ENCODE measurements at regions not wholly inside any gene's neighbourhood (a gene's known extent, or its start where the extent isn't known, plus 50 kb on each side); places are given as distances from the start of the nearest gene placed in this dataset.

DNA sequence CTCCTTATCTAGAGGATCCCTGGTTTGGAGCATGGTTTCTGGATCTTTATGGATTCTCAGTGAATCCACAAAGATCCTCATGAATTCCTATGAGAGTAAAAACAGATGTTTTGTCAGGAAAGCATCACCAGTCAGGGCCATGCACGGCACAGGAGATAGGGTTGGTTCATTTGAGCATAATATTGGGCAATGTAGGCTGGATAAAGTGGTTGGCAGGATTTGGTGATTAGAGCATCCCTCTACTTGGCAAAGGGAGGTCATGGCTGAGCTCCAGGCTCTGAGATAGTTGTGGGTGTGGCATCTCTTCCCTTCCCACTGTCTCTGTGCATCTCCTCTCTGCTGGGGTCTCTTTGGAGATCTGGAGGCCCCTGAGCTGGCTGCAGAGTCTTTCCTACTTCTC lies 149.8 kb downstream of the DACT1 start:
- TF ChIP-seq, protein P1, sequence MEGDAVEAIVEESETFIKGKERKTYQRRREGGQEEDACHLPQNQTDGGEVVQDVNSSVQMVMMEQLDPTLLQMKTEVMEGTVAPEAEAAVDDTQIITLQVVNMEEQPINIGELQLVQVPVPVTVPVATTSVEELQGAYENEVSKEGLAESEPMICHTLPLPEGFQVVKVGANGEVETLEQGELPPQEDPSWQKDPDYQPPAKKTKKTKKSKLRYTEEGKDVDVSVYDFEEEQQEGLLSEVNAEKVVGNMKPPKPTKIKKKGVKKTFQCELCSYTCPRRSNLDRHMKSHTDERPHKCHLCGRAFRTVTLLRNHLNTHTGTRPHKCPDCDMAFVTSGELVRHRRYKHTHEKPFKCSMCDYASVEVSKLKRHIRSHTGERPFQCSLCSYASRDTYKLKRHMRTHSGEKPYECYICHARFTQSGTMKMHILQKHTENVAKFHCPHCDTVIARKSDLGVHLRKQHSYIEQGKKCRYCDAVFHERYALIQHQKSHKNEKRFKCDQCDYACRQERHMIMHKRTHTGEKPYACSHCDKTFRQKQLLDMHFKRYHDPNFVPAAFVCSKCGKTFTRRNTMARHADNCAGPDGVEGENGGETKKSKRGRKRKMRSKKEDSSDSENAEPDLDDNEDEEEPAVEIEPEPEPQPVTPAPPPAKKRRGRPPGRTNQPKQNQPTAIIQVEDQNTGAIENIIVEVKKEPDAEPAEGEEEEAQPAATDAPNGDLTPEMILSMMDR (IDR thresholded peaks at IDR 0.05; ENCODE audit: low read depth, low read length, poor library complexity, severe bottlenecking): no peak
- TF ChIP-seq EZH2phosphoT487 (IDR thresholded peaks at IDR 0.05; ENCODE audit: borderline replicate concordance, low read length): no peak

Data from DOHH2 (cell line).